LNCAP (cell line): ENCODE measurements at regions not wholly inside any gene's neighbourhood (a gene's known extent, or its start where the extent isn't known, plus 50 kb on each side); places are given as distances from the start of the nearest gene placed in this dataset.

Experiments used
- CTCF ChIP-seq: fragments of 450-650 bp; IDR thresholded peaks from 2 replicates; pipeline ENCODE4 v1.5.1; 2017; ENCODE audit warnings: mild to moderate bottlenecking

GRCh38 chr21:14771593-14771992, 225.5 kb upstream of the SAMSN1 start:
- no peak for TF ChIP-seq CTCF

- TF ChIP-seq CTCF = no peak
Measured at GRCh38 chr21:14768042-14768441, 221.9 kb upstream of the SAMSN1 start.

GRCh38 chr21:14767192-14767852, 221.2 kb upstream of the SAMSN1 start:
- TF ChIP-seq CTCF = no peak

GRCh38 chr21:14766241-14766640, 220.1 kb upstream of the SAMSN1 start:
- TF ChIP-seq CTCF = no peak

GRCh38 chr21:14763695-14764064, 217.6 kb upstream of the SAMSN1 start:
- no peak for TF ChIP-seq CTCF

- no peak for TF ChIP-seq CTCF
Measured at GRCh38 chr21:14762734-14763694, 216.9 kb upstream of the SAMSN1 start.

- TF ChIP-seq CTCF = no peak
Measured at GRCh38 chr21:14762327-14762726, 216.2 kb upstream of the SAMSN1 start.
